Transverse colon (tissue), 4 donors: ENCODE measurements at regions not wholly inside any gene's neighbourhood (a gene's known extent, or its start where the extent isn't known, plus 50 kb on each side); places are given as distances from the start of the nearest gene placed in this dataset.

Experiments used
- CTCF ChIP-seq, 5 experiments: fragments of 200-600 bp in 3 of 5; fragments of 450-650 bp in 2 of 5; sonication (generic) in 3 of 5; IDR thresholded peaks; 1 replicate in 2 of 5; 2 replicates in 3 of 5; pipeline ENCODE4 v1.5.1; 2016 to 2017; ENCODE audit warnings: antibody characterized with exemption in 5 of 5, inconsistent platforms in 3 of 5, mild to moderate bottlenecking in 2 of 5, moderate library complexity in 1 of 5
- EP300 ChIP-seq: sonication (generic); formaldehyde crosslinking; IDR thresholded peaks from one replicate; pipeline ENCODE4 v1.6.1; 2017; ENCODE audit warnings: antibody characterized with exemption, low read depth
- POLR2AphosphoS5 ChIP-seq, 3 donors: sonication (generic); formaldehyde crosslinking; IDR thresholded peaks; one replicate each; pipeline ENCODE4 v1.6.1; 2016; ENCODE audit warnings: antibody characterized with exemption in 3 of 3

GRCh38 chr5:58002323-58002722, 457.6 kb downstream of the PLK2 start:
- TF ChIP-seq EP300 (no peak), CTCF (IDR thresholded peaks at IDR 0.05) (no peak), POLR2AphosphoS5 (IDR thresholded peaks at IDR 0.05) (no peak)
